Suprapubic skin (tissue), 4 donors: ENCODE measurements at regions not wholly inside any gene's neighbourhood (a gene's known extent, or its start where the extent isn't known, plus 50 kb on each side); places are given as distances from the start of the nearest gene placed in this dataset.

Source experiments
- EP300 ChIP-seq: sonication (generic); formaldehyde crosslinking; IDR thresholded peaks from one replicate; pipeline ENCODE4 v1.6.1; 2017; ENCODE audit warnings: antibody characterized with exemption
- POLR2A ChIP-seq, 2 donors: fragments of 450-650 bp; IDR thresholded peaks; one replicate each; pipeline ENCODE4 v1.6.1; 2017; ENCODE audit warnings: antibody characterized with exemption in 2 of 2, mild to moderate bottlenecking in 2 of 2, moderate library complexity in 2 of 2
- POLR2AphosphoS5 ChIP-seq, 3 donors: sonication (generic); formaldehyde crosslinking; IDR thresholded peaks; one replicate each; pipeline ENCODE4 v1.6.1; 2017; ENCODE audit warnings: antibody characterized with exemption in 3 of 3
- TF ChIP-seq, protein P1 (sequence below), 2 donors: fragments of 200-600 bp in 1 of 2; fragments of 450-650 bp in 1 of 2; sonication (generic) in 1 of 2; IDR thresholded peaks; one replicate each; pipeline ENCODE4 v1.5.1; 2016 to 2019; ENCODE audit warnings: antibody characterized with exemption in 2 of 2, mild to moderate bottlenecking in 1 of 2, moderate library complexity in 1 of 2

DNA sequence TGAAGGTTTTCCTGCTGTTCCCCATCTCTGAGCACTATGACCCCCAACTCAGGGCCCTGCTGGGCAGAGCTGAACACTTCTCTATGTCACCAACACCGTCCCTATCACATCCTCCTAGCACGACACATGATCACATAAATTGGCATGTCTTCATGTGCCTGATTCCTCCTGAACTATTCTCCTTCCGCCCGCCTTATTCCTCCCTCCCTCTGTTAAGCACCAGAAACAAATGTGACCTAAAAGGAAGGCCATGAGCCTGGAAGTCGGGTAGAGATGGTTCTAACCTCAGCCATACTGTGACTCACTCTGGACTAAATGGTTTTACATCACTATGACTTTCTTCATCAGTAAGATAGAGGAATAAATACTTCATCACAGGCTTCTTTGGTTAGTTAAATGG, 80.8 kb upstream of the DYNLRB2 start:
- TF ChIP-seq, protein P1, sequence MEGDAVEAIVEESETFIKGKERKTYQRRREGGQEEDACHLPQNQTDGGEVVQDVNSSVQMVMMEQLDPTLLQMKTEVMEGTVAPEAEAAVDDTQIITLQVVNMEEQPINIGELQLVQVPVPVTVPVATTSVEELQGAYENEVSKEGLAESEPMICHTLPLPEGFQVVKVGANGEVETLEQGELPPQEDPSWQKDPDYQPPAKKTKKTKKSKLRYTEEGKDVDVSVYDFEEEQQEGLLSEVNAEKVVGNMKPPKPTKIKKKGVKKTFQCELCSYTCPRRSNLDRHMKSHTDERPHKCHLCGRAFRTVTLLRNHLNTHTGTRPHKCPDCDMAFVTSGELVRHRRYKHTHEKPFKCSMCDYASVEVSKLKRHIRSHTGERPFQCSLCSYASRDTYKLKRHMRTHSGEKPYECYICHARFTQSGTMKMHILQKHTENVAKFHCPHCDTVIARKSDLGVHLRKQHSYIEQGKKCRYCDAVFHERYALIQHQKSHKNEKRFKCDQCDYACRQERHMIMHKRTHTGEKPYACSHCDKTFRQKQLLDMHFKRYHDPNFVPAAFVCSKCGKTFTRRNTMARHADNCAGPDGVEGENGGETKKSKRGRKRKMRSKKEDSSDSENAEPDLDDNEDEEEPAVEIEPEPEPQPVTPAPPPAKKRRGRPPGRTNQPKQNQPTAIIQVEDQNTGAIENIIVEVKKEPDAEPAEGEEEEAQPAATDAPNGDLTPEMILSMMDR (IDR thresholded peaks at IDR 0.05), result no peak
- TF ChIP-seq POLR2AphosphoS5 (IDR thresholded peaks at IDR 0.05) (no peak), POLR2A (IDR thresholded peaks at IDR 0.05) (no peak), EP300 (no peak)
